ENCODE measurements at regions not wholly inside any gene's neighbourhood (a gene's known extent, or its start where the extent isn't known, plus 50 kb on each side); places are given as distances from the start of the nearest gene placed in this dataset.
A peak's percentile ranks its signal among the peaks of the same experiment; 100 is the strongest.

GRCh38 chr1:187281085-187281484 lies 452.3 kb downstream of the PLA2G4A start:
- FAIRE-seq (peak; percentile 23), DNase-seq (ENCODE audit: insufficient read length, low spot score) (no peak)
- no peak for TF ChIP-seq POLR2A (IDR thresholded peaks at IDR 0.05; ENCODE audit: low read depth, low read length)

- no peak for TF ChIP-seq POLR2A (IDR thresholded peaks at IDR 0.05; ENCODE audit: low read depth, low read length)
- FAIRE-seq: no peak
- no peak for DNase-seq (ENCODE audit: insufficient read length, low spot score)
Measured at GRCh38 chr1:187283984-187284383, 455.2 kb downstream of the PLA2G4A start.

- DNase-seq (ENCODE audit: insufficient read length, low spot score) (no peak), FAIRE-seq (no peak)
- no peak for TF ChIP-seq POLR2A (IDR thresholded peaks at IDR 0.05; ENCODE audit: low read depth, low read length)
Measured at GRCh38 chr1:187294421-187295201, 465.9 kb downstream of the PLA2G4A start.

DNA sequence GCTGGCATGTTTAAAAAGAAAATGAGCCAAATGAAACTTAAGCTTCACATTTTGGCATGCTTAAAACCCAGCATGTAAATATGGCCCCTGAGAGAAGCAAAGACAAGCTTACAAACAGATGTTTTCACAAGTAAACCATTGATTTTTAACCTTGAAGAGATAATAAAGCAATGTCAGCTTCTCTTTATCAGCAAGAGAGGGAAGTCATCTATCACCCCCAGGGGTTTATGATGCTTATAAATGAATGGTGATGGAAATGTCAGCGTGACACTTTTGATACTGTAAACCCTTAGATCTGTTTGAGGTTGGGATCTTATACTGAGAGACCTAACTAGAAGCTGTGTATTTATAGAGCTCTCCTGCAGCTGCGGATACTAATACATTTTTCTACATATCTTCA lies 471.3 kb downstream of the PLA2G4A start:
- FAIRE-seq: no peak
- DNase-seq (ENCODE audit: insufficient read length, low spot score): no peak
- no peak for TF ChIP-seq POLR2A (IDR thresholded peaks at IDR 0.05; ENCODE audit: low read depth, low read length)

DNA sequence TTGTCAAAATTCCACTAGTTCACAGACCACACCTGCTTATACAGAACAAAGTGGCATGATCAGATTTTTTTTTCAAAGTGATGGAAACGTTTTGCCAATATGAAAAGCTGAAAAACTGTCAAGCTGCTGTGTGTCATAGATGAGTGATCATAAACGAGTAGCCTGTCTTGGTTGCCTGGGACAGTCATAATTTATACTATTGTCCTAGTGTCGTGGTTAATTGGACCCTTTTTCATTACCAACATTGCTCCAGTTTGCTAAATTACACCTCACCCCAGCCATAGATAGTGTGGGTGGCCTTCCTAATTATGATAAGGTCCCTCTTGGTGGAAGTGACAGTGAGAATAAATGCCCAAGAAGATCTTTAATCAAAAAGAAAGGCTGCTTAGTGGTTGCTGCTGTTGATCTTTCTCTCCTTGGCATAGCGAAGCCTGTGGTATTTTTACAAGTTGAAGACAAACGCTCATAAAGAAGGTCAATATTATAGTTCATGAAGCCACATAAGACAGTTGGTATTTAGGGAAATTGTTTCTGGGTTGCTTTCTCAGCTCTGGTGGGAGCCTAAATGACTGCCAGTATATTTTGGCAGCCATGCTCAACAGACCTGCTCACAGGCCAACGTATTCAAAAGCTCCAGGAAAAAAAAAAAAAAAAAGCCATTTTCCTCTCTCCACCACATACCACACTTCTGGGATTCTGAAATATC lies 478.1 kb downstream of the PLA2G4A start:
- TF ChIP-seq POLR2A (IDR thresholded peaks at IDR 0.05; ENCODE audit: low read depth, low read length): no peak
- FAIRE-seq: no peak
- no peak for DNase-seq (ENCODE audit: insufficient read length, low spot score)

DNA sequence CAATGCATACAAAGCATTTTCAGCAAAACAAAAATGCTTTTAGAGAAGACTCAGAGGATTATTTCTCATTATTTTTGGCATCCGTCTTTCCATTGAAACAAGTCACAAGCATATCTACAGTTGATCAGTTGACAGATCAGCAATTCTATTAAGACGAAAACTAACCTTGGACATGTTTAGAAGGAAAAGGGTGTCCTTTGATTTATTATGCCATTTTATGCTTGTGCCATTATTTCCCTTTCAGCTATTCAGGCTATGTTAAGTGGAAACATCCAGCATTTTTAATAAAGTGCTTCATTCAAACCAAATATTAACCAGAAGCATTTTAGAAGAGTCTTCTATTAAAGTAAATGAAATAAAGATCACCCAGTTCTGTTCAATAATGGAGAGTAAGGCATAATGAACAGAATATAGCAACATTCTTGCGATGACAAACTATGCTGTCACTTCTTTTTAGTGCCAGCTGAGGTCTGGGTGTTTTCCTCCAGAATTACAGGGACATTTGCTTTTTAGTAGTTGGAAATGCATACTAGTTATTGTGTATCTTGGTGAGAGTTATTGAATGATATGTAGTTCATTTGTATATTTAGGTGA lies 481.4 kb downstream of the PLA2G4A start:
- no peak for DNase-seq (ENCODE audit: insufficient read length, low spot score)
- no peak for TF ChIP-seq POLR2A (IDR thresholded peaks at IDR 0.05; ENCODE audit: low read depth, low read length)
- FAIRE-seq: no peak

DNA sequence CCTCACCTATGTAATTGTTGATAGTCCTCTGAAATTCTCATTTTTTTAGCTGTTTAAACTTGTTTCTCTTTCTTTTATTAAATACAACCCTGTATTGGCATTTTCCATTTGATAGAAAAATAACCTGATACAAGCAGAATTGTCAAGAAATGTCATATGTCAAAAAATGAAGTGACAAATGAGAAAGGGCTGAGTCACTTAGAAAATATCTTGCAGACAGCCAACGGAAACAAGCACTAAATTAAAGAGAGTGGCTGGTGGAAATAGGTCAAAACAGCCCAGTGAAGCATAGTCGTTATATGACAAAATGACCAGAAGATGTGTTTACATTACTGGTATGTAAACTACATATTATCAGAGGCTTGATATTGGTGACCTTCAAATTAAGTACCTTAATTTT lies 484.4 kb downstream of the PLA2G4A start:
- no peak for TF ChIP-seq POLR2A (IDR thresholded peaks at IDR 0.05; ENCODE audit: low read depth, low read length)
- DNase-seq (ENCODE audit: insufficient read length, low spot score) (no peak), FAIRE-seq (no peak)

GRCh38 chr1:187326557-187326956 lies 497.8 kb downstream of the PLA2G4A start:
- DNase-seq (ENCODE audit: insufficient read length, low spot score): no peak
- no peak for FAIRE-seq
- no peak for TF ChIP-seq POLR2A (IDR thresholded peaks at IDR 0.05; ENCODE audit: low read depth, low read length)

DNA sequence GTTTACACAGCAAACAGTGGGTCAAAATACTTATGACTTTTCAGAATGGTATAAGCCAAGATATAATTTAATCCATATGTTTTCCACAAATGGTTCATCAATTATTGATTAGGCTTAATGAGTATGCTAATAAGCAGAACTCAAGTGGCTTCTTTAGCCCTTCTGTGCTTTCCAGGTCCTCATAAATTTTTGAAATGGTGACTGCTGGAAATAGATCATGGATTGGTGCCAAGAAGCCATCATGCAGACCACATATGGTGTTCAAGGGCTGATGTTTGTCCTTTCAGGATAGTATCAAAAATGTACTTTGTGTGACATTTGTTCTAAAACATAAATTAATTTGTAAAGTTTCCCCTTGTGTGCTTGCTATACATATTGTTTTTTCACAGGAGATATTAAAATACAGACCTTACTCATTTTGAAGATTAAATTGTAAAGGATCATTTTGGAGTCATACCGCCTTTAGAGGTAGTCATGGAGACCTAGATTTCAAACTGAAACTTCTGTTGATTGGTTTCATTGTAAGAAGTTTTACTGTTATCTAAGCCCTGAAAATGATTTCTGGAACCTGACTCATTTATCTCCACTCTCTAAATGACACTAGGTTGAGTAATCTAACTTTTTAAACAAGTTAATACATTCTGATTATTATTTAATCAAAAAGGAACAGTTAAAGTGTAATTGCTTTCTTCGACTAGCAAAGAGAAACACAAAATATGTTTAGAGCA lies 507.9 kb downstream of the PLA2G4A start:
- no peak for DNase-seq (ENCODE audit: insufficient read length, low spot score)
- FAIRE-seq: no peak
- no peak for TF ChIP-seq POLR2A (IDR thresholded peaks at IDR 0.05; ENCODE audit: low read depth, low read length)

DNA sequence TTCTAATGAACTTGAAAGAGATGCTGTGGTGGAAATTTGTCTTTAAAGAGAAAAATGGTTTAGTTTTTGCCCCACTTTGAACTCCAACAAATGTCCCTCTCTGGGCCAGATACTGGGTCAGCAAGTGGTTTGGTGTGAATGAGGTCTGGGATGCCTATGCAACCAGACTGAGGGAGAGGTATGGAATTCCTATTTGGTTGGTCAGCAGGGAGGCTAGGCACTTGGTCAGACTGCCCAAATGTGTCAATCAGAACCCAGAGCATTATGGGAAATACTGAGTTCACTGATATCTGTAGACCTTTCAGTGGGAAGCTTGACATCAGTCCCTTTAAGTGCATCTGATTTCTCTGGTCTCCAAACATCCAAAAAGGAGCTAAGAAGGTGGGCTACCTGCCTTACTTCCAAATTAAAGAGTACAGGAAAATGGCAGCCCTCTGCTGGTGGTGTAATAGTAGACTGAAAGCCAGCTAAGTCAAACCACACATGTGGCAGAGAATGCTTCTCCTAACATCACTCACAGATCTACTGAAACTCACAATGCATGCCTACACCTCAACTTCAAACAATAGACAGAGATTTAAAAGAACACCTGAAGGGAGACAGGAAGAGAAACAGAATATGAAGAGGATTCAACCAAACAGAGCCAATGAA lies 510.1 kb downstream of the PLA2G4A start:
- no peak for TF ChIP-seq POLR2A (IDR thresholded peaks at IDR 0.05; ENCODE audit: low read depth, low read length)
- no peak for FAIRE-seq
- DNase-seq (ENCODE audit: insufficient read length, low spot score): no peak

DNA sequence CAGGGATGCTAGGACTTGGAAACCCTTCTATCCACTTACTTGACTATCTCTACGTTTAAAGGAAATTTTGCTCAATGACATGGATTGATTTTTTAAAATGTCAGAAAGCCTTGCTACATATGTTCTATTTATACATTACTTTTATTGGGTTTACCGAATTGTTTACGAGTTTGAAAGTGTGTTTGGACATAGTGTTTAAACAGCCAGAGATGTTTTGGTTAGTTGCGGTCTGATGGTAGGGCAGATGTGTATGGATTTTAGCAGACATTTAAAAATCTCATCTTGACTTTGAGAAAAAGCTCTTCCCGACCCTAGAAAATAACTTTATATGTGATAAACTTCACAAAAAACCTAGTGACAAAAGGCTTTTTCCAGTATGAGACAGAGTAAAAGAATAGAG lies 513.7 kb downstream of the PLA2G4A start:
- TF ChIP-seq POLR2A (IDR thresholded peaks at IDR 0.05; ENCODE audit: low read depth, low read length): no peak
- DNase-seq (ENCODE audit: insufficient read length, low spot score) (no peak), FAIRE-seq (no peak)

- FAIRE-seq: no peak
- no peak for DNase-seq (ENCODE audit: insufficient read length, low spot score)
- no peak for TF ChIP-seq POLR2A (IDR thresholded peaks at IDR 0.05; ENCODE audit: low read depth, low read length)
Measured at GRCh38 chr1:187374082-187374481, 545.3 kb downstream of the PLA2G4A start.

GRCh38 chr1:187374742-187375141 lies 546.0 kb downstream of the PLA2G4A start:
- TF ChIP-seq POLR2A (IDR thresholded peaks at IDR 0.05; ENCODE audit: low read depth, low read length): no peak
- no peak for FAIRE-seq

GRCh38 chr1:187383366-187383765 lies 554.6 kb downstream of the PLA2G4A start:
- no peak for DNase-seq (ENCODE audit: insufficient read length, low spot score)
- FAIRE-seq: peak; percentile 20
- TF ChIP-seq POLR2A (IDR thresholded peaks at IDR 0.05; ENCODE audit: low read depth, low read length): no peak

More at GRCh38 chr1:187374742-187375141, 546.0 kb downstream of the PLA2G4A start:
- no peak for DNase-seq (ENCODE audit: insufficient read length, low spot score)

Data from H54 (cell line).